ENCODE measurements at regions not wholly inside any gene's neighbourhood (a gene's known extent, or its start where the extent isn't known, plus 50 kb on each side); places are given as distances from the start of the nearest gene placed in this dataset.
A peak's percentile ranks its signal among the peaks of the same experiment; 100 is the strongest.

DNA sequence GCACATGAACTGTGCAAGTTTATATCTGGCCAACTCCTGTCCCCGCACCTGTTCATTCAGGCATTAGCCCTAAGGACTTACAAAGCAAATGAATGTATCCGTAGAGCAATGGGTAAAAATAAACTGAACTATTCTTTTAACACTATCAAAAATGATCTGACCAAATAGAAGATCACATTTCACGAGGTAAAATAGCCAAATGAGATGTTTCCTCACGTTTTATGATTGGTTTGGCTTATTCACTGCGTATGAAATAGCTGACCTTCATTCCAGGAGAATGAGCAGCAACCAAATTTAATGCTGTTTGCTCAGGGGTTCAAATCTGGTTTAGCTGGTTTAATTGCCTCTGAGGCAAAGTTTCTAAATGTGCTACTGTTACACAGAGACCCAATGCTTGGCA is 216.0 kb upstream of the EEA1 start:
- no peak overlapping the region for H3K4me3 ChIP-seq (ENCODE audit: low read depth in 2 of 2, low read length in 1 of 2)
- TF ChIP-seq EZH2phosphoT487 (IDR thresholded peaks at IDR 0.05; ENCODE audit: borderline replicate concordance, low read depth) (no peak), RCOR1 (IDR thresholded peaks at IDR 0.05; ENCODE audit: low read length) (no peak), POLR2AphosphoS5 (IDR thresholded peaks at IDR 0.05; ENCODE audit: low read depth, low read length) (no peak), SMC3 (IDR thresholded peaks at IDR 0.05; ENCODE audit: low read depth, low read length) (no peak), FOSL2 (IDR thresholded peaks at IDR 0.05; ENCODE audit: borderline replicate concordance, low read depth) (no peak), GABPA (IDR thresholded peaks at IDR 0.05; ENCODE audit: low read depth) (no peak)
- TF ChIP-seq, protein P1, sequence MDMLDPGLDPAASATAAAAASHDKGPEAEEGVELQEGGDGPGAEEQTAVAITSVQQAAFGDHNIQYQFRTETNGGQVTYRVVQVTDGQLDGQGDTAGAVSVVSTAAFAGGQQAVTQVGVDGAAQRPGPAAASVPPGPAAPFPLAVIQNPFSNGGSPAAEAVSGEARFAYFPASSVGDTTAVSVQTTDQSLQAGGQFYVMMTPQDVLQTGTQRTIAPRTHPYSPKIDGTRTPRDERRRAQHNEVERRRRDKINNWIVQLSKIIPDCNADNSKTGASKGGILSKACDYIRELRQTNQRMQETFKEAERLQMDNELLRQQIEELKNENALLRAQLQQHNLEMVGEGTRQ (IDR thresholded peaks at IDR 0.05; ENCODE audit: borderline replicate concordance, low read depth, low read length), result no peak
- TF ChIP-seq, protein P2, sequence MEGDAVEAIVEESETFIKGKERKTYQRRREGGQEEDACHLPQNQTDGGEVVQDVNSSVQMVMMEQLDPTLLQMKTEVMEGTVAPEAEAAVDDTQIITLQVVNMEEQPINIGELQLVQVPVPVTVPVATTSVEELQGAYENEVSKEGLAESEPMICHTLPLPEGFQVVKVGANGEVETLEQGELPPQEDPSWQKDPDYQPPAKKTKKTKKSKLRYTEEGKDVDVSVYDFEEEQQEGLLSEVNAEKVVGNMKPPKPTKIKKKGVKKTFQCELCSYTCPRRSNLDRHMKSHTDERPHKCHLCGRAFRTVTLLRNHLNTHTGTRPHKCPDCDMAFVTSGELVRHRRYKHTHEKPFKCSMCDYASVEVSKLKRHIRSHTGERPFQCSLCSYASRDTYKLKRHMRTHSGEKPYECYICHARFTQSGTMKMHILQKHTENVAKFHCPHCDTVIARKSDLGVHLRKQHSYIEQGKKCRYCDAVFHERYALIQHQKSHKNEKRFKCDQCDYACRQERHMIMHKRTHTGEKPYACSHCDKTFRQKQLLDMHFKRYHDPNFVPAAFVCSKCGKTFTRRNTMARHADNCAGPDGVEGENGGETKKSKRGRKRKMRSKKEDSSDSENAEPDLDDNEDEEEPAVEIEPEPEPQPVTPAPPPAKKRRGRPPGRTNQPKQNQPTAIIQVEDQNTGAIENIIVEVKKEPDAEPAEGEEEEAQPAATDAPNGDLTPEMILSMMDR (IDR thresholded peaks at IDR 0.05), result no peak
- no peaks in the 10 kb centered on the region for H3K9me3 ChIP-seq
- no peak overlapping the region for H3K9ac ChIP-seq
- peak overlapping the region in 1 of 2 experiments; percentile 79; a peak in 2 of 4 replicates for H3K27ac ChIP-seq (ENCODE audit: low read depth in 2 of 2, low read length in 1 of 2)
- H3K4me2 ChIP-seq, result no peak overlapping the region
- peaks cover 0 to 2% of the 10 kb centered on the region in 2 experiments; a peak in 2 of 4 replicates for H3K4me1 ChIP-seq (ENCODE audit: control insufficient read depth in 1 of 2, insufficient read depth in 2 of 2, low read depth in 1 of 2, low read length in 1 of 2)
- CTCF ChIA-PET, result no interaction called here
- DNase-seq, result no peak
- no peaks in the 10 kb centered on the region for H3K36me3 ChIP-seq (replicated peaks in 1 of 2; ENCODE audit: control insufficient read depth in 1 of 2, insufficient read depth in 2 of 2, low read length in 1 of 2)
- H3K79me2 ChIP-seq (ENCODE audit: insufficient read depth), result no peaks in the 10 kb centered on the region
- no peaks in the 10 kb centered on the region for H4K20me1 ChIP-seq (ENCODE audit: insufficient read depth)
- H3F3A ChIP-seq (replicated peaks; ENCODE audit: insufficient read depth), result no peaks in the 10 kb centered on the region
- H3K27me3 ChIP-seq (ENCODE audit: insufficient read depth), result no peaks in the 10 kb centered on the region
- 68% methylated on average over 5 of the region's 5 CpGs for WGBS (ENCODE audit: low lambda C conversion rate)
- H2AFZ ChIP-seq (ENCODE audit: low read depth), result no peak overlapping the region
- POLR2A ChIA-PET, result no interaction called here
- H3K9me2 ChIP-seq, result no peaks in the 10 kb centered on the region

DNA sequence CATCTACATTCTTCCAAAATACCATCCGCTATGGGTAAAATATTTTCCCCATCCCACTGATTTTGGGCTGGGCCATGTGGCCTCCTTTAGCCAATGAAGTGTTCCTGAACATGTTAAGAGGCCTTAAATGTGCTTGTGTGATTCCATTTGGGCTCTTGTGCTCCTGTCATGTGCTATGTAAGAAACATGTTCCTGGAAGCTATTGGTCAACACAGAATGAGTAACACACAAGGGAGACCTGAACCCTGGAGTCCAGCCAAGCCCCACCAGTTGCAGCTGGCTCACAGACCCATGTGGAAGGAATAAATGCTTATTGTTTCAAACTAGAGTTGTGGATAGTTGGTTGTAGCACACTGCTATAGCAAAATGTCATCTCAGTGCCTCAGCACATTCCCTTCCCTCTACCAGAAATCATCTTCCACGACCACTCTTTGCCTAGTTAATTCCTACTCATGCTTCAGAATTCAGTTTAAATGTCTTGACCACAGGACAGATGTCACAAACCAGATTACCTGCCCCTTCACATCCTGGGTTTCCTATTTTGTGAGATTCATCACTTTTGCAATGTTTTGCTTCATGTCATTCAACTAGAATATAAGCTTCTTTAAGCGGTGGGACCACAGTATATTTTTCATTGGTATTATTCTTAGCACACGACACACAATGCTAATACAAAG is 217.3 kb upstream of the EEA1 start:
- POLR2A ChIA-PET, result no interaction called here
- Histone ChIP-seq H2AFZ (ENCODE audit: low read depth) (no peak overlapping the region), H3K4me3 (ENCODE audit: low read depth in 2 of 2, low read length in 1 of 2) (no peak overlapping the region), H3K4me1 (ENCODE audit: control insufficient read depth in 1 of 2, insufficient read depth in 2 of 2, low read depth in 1 of 2, low read length in 1 of 2) (peaks cover 0 to 2% of the 10 kb centered on the region in 2 experiments; a peak in 2 of 4 replicates), H3K27ac (ENCODE audit: low read depth in 2 of 2, low read length in 1 of 2) (no peak overlapping the region), H3K36me3 (replicated peaks in 1 of 2; ENCODE audit: control insufficient read depth in 1 of 2, insufficient read depth in 2 of 2, low read length in 1 of 2) (no peaks in the 10 kb centered on the region), H3K9me2 (no peaks in the 10 kb centered on the region), H3K9me3 (no peaks in the 10 kb centered on the region), H3F3A (replicated peaks; ENCODE audit: insufficient read depth) (no peaks in the 10 kb centered on the region), H3K4me2 (no peak overlapping the region), H3K27me3 (ENCODE audit: insufficient read depth) (no peaks in the 10 kb centered on the region), H4K20me1 (ENCODE audit: insufficient read depth) (no peaks in the 10 kb centered on the region), H3K79me2 (ENCODE audit: insufficient read depth) (no peaks in the 10 kb centered on the region), H3K9ac (no peak overlapping the region)
- TF ChIP-seq SMC3 (IDR thresholded peaks at IDR 0.05; ENCODE audit: low read depth, low read length), result no peak
- no peak for TF ChIP-seq RFX5 (IDR thresholded peaks at IDR 0.05; ENCODE audit: low read length)
- peak; percentile 12; the same call in 1 of the 2 replicates for TF ChIP-seq TCF12 (IDR thresholded peaks at IDR 0.05)
- TF ChIP-seq JUND (IDR thresholded peaks at IDR 0.05), result no peak
- TF ChIP-seq, protein P2 (IDR thresholded peaks at IDR 0.05), result no peak
- TF ChIP-seq NRF1 (IDR thresholded peaks at IDR 0.05; ENCODE audit: low read depth, low read length), result no peak
- TF ChIP-seq FOSL2 (IDR thresholded peaks at IDR 0.05; ENCODE audit: borderline replicate concordance, low read depth), result no peak
- TF ChIP-seq GABPA (IDR thresholded peaks at IDR 0.05; ENCODE audit: low read depth), result no peak
- CTCF ChIA-PET, result no interaction called here
- no peak for DNase-seq
- 84% methylated on average over 4 of the region's 4 CpGs for WGBS (ENCODE audit: low lambda C conversion rate)

Measured in SK-N-SH (cell line).